RWPE1 (cell line): ENCODE measurements at regions not wholly inside any gene's neighbourhood (a gene's known extent, or its start where the extent isn't known, plus 50 kb on each side); places are given as distances from the start of the nearest gene placed in this dataset.
A peak's percentile ranks its signal among the peaks of the same experiment; 100 is the strongest.

Source experiments
- CTCF ChIA-PET: fragments of 350-600 bp; sonication (Branson Sonifier 250); formaldehyde crosslinking; extraction: SDS; loops from one replicate; lab custom pipeline; 2021; lab: Yijun Ruan, JAX
- POLR2A ChIA-PET: fragments of 400-600 bp; formaldehyde crosslinking; extraction: SDS; loops from one replicate; lab custom pipeline; 2020; ENCODE audit warnings: antibody characterized with exemption; ENCODE audit not compliant: low non-redundant PET; lab: Yijun Ruan, JAX
- DNase-seq: peaks from one replicate; pipeline ENCODE4 v3.0.0; 2012; ENCODE audit warnings: low spot score
- H3K27ac ChIP-seq: fragments of 450-650 bp; 2 replicates; pipeline ENCODE4 v1.5.1; 2017
- TF ChIP-seq, protein P1 (sequence below): fragments of 450-650 bp; conservative IDR thresholded peaks from 2 replicates; pipeline ENCODE4 v1.5.1; 2017; ENCODE audit warnings: low read depth, mild to moderate bottlenecking

GRCh38 chr7:92988051-92988450 lies 129.7 kb downstream of the SAMD9 start:
- POLR2A ChIA-PET = no interaction called here
- CTCF ChIA-PET = interaction anchor here (0.6 to 1.5 kb wide), 6 partner anchors 9 to 151 kb away, joined by 3 to 7 read pairs (median 3); partner anchors contain the start of gene CDK6
- peak; percentile 76 for DNase-seq
- TF ChIP-seq, protein P1, sequence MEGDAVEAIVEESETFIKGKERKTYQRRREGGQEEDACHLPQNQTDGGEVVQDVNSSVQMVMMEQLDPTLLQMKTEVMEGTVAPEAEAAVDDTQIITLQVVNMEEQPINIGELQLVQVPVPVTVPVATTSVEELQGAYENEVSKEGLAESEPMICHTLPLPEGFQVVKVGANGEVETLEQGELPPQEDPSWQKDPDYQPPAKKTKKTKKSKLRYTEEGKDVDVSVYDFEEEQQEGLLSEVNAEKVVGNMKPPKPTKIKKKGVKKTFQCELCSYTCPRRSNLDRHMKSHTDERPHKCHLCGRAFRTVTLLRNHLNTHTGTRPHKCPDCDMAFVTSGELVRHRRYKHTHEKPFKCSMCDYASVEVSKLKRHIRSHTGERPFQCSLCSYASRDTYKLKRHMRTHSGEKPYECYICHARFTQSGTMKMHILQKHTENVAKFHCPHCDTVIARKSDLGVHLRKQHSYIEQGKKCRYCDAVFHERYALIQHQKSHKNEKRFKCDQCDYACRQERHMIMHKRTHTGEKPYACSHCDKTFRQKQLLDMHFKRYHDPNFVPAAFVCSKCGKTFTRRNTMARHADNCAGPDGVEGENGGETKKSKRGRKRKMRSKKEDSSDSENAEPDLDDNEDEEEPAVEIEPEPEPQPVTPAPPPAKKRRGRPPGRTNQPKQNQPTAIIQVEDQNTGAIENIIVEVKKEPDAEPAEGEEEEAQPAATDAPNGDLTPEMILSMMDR = peak; percentile 67
- no peak overlapping the region for H3K27ac ChIP-seq

- no peak overlapping the region for H3K27ac ChIP-seq
- POLR2A ChIA-PET = no interaction called here
- TF ChIP-seq, protein P1 = no peak
- CTCF ChIA-PET = interaction anchor here (0.6 to 1.5 kb wide), 7 partner anchors 8 to 366 kb away, joined by 3 to 7 read pairs (median 3); partner anchors contain the start of gene CDK6
- no peak for DNase-seq
Measured at GRCh38 chr7:92987538-92987937, 130.2 kb downstream of the SAMD9 start.

DNA sequence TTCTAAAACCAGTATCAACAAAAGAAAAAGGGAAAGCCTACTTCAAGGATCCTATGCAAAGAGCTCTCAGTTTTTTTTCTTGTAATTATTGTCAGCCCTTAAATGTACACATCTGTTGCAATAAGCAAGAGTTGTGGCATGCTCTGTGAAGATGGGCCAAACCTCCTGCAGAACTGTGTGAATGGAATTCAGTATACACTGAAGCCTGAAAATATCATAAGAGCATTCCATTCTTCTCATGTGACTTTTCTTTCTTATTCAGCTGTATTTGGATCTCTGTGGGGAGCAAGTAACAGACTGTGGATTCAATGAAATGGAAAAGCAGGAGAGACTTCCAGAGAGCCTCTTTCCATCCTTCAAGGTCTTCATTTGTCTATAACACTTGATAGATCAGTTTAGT lies 130.7 kb downstream of the SAMD9 start:
- ChIA-PET CTCF (interaction anchor here (0.6 to 1.5 kb wide), 5 partner anchors 23 to 1983 kb away, joined by 3 to 7 read pairs (median 4); partner anchors contain the start of gene CDK6), POLR2A (no interaction called here)
- no peak for DNase-seq
- TF ChIP-seq, protein P1 = no peak
- no peak overlapping the region for H3K27ac ChIP-seq

DNA sequence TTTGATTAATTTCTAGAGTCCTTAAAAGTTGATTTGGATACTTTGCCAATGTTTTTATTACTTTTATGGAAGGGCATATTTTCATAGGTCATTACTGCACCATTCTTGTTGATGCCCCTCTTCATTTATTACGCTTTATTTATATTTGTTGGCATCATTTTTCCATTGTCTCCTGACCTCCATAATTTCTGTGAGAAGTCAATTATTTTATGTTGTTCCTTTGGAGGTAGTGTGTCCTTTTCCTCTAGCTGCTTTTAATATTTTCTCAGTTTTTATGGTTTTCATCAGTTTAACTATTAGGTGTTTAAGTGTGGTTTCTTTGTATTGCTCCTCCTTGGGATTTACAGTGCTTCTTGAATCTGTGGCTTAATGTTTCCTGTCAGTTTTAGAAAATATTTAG lies 134.9 kb downstream of the SAMD9 start:
- no peak for DNase-seq
- ChIA-PET CTCF (no interaction called here), POLR2A (no interaction called here)
- H3K27ac ChIP-seq = no peak overlapping the region
- TF ChIP-seq, protein P1 = no peak

- TF ChIP-seq, protein P1 = no peak
- DNase-seq = no peak
- CTCF ChIA-PET = no interaction called here
- no peak overlapping the region for H3K27ac ChIP-seq
- POLR2A ChIA-PET = no interaction called here
Measured at GRCh38 chr7:92976931-92977330, 140.6 kb upstream of the CDK6 start.

DNA sequence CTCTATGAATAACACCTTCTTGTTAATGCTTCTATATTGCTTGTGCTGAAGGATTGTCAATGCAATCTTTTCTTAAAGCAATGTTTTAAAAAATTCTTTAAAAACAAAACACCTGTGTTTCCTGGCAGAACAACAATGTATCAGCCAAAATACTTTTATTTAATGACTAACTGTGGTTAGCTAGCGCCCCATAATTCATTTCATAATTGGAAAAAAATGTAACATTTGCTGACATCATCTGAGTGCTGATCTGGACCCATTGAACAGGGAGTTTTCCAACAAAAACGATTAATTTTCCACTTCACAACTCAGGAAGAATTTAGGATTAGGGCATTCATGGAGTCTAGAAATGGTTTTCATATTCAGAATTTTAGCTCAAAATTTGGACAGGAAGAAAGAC lies 137.6 kb upstream of the CDK6 start:
- TF ChIP-seq, protein P1 = no peak
- CTCF ChIA-PET = no interaction called here
- no peak overlapping the region for H3K27ac ChIP-seq
- POLR2A ChIA-PET = no interaction called here
- peak; percentile 44 for DNase-seq
